Stimulated activated CD8-positive, alpha-beta memory T cell treated with anti-CD3 and anti-CD28 coated beads, Interleukin-12 subunit alpha, Interleukin-12 subunit beta, amount 100 ng/mL, for 1 hour (primary cell): ENCODE measurements at regions not wholly inside any gene's neighbourhood (a gene's known extent, or its start where the extent isn't known, plus 50 kb on each side); places are given as distances from the start of the nearest gene placed in this dataset.

Experiments used
- DNase-seq: peaks from one replicate; pipeline ENCODE4 v3.0.0-alpha.2; 2020; ENCODE audit warnings: low read depth

DNA sequence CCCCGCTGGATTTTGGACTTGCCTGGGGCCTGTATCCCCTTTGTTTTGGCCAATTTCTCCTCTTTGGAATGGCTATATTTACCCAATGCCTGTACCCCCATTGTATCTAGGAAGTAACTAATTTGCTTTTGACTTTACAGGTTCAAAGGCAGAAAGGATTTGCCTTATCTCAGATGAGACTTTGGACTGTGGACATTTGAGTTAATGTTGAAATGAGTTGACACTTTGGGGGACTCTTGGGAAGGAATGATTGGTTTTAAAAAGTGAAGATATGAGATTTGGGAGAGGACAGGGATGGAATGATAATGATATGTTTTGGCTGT lies 1220.3 kb upstream of the CITED2 start:
- DNase-seq, result no peak

DNA sequence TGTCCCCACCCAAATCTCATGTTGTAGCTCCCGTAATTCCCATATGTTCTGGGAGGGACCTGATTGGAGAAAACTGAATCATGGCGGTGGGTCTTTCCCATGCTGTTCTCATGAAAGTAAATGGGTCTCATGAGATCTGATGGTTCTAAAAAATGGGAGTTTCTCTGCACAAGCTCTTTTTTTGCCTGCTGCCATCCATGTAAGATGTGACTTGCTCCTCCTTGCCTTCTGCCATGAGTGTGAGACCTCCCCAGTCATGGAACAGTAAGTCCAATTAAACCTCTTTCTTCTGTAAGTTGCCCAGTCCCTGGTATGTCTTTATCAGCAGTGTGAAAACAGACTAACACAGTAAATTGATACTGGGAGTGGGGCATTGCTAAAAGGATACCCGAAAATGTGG lies 1218.4 kb upstream of the CITED2 start:
- DNase-seq, result no peak

DNA sequence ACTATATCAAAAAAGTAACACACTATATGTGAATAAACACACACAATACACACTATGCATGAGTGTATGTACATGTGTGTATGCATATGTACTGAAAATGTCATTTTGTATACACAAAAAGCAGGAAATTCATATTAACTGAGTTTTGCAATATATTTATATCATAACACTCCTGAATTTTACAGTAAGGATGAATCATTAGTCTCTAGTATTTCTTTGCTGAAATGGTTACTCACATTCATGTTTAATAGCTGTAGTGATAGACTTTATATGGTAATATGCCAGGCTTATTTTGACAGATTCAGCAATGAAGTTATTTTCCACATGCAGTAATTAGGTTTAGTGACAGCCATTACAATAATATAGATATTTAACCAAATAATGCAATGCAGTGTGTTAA lies 1216.2 kb upstream of the CITED2 start:
- DNase-seq, result no peak

DNA sequence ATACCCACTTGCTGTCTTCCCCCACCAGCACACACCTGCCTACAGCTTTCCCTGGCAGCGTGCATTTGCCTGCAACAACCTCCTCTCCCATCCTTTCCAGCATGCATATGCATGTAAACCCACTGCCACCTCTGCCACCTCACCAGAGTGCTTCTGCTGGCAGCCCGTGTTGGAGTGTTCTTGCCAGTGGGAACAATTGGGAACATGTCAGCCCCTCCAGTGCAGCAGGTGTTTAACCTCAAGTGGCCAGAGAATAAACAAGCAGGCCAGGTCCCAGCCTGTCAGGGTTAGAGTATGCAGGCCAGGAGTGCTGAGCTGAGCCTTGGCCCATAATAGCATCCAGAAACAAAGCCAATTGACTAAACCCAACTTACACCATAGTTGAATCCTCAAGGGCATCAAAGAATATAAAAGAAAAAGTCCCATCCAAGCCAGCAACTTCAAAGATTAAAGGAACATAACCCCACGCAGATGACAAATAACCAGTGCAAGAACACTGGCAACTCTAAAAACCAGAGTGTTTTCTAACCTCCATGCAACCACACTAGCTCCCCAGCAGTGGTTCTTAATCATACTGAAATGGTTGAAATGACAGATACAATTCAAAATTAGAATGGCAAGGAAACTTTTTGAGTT lies 1212.1 kb upstream of the CITED2 start:
- no peak for DNase-seq

DNA sequence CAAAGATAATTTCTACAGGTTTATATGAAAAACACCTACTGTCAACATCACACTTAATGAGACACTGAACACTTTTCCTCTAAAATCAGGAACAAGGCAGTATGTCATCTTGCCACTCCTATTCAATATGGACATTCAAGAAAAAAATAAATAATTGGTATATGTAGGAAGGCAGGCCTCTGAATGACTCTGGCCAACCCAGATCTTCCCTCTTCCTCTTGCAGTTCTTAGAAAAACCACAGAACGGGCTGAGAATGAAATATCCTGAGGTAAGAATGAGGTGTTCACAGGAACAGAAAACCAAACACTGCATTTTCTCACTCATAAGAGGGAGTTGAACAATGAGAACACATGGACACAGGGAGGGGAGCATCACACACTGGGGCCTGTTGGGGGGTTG lies 1207.2 kb upstream of the CITED2 start:
- no peak for DNase-seq

DNA sequence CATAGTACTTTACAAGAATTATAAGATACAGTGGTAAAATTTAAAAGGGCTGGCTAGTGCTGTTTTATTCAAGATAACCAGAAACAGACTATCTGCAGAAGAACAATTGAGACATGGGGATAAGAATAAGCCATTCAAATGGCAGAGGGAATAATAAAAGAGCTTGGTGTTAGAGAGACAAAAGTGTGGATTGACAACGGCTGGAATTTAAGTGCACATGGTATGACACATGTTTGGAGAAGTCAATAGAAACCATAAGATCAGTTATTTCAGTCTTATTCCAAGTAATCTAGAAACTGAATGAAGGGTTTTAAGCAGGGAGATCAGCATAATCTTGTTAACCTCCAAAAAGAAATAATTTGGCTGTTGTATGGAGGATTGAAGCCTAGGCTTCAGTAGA lies 1205.5 kb upstream of the CITED2 start:
- no peak for DNase-seq

DNA sequence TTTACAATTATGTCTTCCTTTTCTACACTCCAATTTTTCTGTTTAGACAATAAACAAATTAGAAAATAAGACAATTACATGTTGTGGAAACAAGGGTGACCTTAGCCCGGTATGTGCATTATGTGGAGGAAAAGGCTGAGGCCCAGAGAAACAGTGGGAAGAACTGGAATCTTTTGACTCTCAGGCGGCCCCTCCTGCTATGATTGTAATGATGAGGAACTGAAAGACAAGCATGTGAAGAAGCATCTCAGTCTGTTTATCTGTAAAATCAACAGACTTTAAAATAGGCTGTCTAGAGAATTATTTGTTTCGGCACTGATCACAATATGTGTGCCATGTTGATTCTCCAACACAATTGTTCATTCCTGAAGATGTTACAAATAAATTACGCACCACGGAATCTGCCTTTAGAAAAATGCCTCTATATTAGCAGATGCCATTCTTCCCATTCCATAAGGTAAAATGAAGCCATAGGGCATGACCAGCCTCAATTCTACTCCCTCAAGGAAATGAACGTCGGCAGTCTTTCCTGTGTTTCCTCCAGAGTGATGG lies 1201.6 kb upstream of the CITED2 start:
- DNase-seq, result no peak

DNA sequence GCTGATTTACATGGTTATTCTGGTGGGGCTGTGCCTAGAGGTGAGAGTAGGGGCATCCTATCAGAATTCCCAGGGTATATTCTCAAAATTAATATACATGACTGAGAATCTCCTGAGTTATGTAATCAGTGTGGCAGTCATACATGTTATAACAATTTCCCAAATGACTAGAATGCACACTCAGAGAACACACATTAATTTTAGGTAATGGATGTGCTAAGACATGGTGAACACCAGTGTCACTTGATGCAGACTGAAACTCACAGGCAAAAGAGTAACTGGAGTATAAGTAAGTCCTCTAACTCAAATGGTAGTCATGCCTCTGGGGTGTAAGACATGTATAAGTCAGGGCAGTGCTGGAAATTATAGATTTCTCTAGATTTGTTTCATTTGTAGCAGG lies 1198.4 kb upstream of the CITED2 start:
- no peak for DNase-seq

DNA sequence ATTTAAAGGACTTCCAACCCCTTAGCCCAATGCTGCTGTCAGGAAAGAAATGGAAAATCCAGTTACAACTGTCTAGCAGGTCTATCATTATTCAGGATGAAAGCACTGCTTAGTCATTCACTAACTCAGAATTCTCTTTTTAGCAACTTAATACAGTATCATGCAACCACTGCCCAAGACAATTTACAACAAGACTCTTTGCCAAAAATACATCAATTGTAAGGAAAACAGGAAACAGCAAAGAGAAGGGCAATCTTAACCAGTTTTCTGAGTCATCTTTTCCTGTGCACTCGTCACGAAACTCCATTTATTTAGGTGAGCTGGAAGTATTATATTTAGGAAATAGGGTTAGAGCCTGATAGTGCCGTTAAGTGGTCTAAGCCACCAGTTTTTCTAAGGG lies 1197.7 kb upstream of the CITED2 start:
- no peak for DNase-seq

DNA sequence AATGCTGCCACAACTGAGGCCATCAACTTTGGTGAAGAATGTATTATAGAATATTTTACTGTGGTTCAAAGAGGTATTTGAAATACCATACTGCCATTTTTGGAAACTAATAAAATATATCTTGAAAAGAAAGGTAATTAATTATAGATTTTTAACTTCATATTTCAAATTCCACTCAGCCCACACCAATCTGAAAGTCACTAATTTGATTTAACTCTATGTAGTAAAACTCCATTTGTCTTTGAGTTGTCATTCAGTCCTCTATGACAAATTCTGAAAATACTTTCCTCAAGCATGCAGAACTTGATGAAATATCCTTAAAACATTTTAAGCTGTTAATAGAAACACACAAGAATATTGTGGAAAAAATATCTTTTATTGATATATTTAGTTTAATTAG lies 1196.7 kb upstream of the CITED2 start:
- no peak for DNase-seq

DNA sequence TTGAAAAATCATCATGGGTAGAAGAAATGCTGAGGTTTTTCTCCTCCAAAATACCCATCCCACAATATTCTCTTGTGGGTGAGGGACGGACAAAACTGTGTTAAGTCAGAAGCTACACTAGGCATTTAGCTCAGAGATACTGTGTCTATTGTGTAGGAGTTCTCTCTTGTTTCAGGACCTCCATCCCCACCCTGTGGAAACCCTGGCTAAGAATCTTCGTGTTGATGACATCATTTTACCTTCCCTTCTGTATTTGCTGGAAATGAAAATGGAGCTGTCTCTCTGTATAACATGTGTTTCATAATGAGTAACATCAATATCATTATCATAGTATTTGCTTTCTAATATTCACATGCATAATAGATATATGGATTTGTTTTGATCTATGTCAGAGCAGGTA lies 1193.0 kb upstream of the CITED2 start:
- DNase-seq, result no peak

DNA sequence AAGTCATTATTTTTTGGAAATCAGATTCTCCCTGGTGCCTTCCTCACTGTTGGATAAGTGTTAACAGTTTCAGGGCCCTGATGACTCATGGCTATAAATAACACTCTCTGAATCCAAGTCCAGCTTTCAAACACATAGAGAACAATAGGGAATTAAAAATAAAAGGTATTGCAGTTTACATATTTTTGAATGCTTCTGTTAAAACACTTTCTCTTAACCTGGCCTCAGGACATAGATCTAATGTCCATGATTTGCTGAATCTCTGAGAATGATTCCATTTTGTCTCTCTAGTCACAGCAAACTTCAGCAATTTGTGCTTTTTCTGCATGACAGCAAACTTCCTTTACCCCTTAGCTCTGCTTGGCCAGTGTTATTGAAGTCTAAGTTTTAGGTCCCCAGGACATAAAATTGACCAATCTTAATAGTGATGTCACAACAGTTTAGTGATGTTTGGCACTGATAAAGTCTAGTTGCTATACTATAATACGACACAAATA lies 1192.4 kb upstream of the CITED2 start:
- DNase-seq, result no peak

DNA sequence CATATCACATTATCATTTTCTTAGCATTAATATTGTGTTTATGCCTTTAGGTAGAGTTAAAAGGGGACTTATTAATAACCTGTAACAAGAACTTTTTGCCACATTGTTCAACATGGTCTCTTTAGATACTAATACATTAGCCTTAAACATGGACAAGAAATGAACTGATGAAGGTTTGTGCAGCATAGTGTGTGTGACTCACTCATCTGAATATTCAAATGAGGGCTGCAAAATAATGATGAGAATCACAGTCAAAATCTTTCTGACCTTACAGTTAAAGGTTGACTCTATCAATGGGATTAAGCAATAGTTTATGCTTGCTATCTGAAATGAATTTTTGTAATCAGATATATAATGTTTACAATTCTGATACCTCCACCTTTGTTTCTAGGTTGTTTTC lies 1189.3 kb upstream of the CITED2 start:
- no peak for DNase-seq

DNA sequence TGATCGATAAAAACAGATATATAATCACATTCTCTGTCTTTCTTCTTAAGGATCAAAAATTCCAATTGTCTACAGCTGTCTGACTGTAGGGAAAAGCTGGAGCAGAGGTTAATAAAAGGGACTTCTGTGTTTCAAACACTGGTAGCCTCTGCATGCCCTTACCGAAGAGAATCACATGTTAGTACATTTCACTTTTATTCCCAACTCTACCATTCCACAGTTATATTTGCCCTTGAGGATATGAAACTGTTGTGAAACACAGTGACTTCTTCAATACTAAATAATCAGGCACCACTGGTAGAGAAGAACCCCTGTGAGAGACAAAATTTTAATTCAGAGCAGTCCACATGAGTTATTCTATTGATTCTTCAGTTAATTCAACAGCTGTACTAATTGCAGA lies 1187.3 kb upstream of the CITED2 start:
- DNase-seq, result no peak

DNA sequence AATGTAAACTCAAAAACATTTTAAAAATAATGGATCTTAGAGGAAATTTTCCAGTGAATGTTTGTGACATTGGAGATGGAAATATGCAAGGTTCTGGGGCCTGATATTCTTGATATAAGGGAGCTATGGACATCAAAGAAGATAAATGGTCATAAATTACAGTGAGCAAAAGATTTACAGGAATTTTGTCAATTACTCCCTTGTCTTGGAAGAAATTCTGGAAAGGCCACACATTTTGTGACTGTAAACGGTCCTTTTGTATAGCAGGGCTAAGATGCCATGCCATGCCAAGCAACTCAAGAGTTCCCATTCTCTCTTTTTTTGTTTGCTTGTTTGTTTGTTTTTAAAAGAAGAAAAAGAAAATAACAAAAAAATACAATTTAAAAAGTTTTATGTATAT lies 1186.2 kb upstream of the CITED2 start:
- DNase-seq, result no peak

DNA sequence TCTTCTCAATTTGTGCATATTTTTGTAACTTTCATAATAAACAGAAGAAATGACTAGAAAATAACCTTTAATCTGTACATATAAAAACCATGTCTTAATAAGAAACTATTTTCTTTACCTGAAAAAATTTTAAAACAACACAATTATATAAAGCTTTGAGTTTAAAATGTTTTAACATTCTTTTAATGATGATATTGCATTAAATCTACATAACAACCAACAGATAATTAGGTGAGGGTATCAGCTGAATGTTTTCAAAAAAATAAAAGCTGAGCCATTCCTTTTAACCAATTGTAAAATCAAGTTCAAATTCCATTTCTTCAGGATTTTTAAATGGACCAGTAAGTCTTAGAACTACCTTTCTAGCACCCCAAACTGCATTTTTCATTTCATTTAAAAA lies 1185.0 kb upstream of the CITED2 start:
- DNase-seq, result no peak

DNA sequence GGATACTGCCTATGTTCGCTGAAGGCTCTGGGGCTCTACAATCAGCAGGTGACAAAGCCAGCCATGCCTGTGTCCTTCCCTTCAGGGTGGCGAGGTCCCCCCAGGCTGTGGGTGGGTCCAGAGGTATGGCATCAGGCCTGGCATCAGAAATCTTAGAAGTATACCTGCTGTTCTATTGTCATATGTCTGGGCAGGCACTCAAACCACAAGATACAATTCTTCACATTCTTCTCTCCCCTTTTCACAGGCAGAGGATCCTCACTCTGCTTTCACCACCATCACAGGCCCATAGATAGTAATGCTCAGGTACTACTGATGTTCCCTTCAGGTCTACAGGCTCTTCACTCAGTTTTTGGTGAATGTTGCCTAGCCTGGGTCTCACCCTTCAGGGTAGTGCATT lies 1180.0 kb upstream of the CITED2 start:
- no peak for DNase-seq

DNA sequence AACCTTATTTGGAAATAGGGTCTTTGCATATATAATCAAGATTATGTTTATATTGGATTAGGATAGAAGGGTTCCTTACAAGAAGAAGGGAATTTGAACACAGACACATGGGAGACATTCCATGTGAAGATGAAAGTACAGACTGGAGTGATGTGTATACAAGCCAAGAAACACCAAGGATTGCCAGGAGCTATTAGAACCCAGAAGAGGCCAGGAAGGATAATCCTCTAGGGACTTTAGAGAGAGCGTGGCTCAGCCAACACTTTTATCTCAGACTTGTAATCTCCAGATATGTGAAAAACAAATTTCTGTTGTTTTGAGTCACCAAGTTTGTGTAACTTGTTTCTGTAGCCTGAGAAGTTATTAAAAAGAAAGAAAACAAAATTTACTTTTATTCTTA lies 1173.9 kb upstream of the CITED2 start:
- DNase-seq, result no peak

DNA sequence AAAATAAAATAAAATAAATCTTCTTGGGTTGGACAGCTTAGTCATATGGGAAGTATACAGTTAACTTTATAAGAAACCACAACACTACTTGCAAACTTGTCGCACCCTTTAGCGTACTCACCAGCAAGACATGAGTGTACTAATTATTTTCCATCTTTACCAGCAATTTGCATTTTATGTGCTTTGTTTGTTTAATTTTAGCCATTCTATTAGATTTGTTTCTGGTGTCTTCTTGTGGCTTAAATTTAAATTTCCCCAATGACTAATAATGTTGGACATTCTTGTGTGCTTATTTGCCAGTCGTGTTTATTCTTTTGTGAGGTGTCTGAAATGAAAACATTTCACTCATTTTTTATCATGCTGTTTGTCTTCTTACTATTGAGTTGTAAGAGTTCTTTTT lies 1172.2 kb upstream of the CITED2 start:
- no peak for DNase-seq

DNA sequence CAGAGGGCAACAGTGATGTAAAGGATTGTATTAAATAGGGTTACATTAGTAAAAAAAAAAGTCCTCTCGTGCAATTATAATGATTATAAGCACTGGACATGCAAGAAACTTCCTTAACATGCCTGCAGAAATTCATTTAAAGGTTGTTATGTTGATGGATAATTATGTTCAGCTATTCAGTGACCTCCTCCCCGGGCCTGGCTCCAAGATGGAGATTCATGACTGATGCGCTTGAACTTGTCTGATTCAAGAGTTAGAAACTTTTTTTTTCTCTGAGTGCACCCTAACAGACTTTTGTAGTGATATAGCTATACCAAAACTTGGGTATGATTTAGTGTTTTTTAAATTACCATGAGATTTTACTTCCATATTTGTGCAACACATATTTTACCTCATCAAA lies 1170.0 kb upstream of the CITED2 start:
- no peak for DNase-seq

DNA sequence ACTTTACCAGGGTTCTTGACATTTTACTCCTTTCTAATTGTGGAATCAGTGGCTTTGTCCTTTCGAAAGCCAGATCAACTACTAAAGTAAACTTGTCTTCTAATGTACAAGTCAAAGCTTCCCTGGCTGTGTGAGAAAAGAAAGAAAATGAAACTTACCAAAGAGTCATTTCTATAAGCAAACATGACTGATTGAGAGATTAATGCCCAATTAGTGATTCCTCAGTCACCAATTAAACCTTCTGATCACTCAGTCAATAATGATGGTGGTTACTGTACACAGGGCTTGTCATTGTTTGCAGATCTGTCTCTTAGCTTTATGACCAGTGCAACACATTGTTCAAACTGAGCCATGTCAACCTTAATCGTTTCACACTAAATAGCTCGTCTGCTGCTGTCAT lies 1168.4 kb upstream of the CITED2 start:
- DNase-seq, result no peak

DNA sequence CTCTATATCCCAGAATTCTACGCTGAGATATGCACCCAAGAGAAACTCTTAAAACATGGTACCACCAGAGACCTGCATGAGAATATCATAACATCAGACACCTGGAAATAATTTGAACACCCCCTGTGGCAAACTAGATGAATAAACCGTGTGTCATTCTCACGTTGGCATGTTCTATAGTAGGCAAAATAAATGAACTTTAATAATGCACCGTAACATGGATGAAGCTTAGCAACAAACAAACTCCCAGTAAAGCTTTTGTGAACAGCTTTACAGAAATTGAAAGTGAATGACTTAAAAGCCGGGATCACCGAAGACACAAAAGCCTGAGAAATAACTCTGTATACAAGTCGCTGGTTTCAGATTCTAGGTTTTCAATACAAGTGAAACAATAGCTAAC lies 1166.8 kb upstream of the CITED2 start:
- no peak for DNase-seq

DNA sequence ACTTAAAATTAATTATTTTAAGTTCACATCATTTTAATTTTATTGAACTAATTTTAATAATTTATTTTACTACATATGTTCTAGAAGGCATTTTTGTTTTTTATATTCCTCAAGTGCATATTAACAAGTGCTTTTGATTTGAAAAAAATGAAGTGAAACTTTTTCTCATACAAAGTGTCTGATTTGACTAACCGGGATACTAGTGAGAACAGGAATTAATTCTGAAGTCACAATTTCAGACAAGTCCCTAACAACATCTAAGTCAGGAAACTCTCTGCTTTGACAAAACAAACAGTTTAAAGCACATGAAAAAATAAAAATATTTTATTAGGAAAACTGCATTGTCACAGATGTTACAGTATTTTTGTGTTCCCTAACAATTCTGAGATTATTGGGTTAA lies 1166.3 kb upstream of the CITED2 start:
- no peak for DNase-seq

DNA sequence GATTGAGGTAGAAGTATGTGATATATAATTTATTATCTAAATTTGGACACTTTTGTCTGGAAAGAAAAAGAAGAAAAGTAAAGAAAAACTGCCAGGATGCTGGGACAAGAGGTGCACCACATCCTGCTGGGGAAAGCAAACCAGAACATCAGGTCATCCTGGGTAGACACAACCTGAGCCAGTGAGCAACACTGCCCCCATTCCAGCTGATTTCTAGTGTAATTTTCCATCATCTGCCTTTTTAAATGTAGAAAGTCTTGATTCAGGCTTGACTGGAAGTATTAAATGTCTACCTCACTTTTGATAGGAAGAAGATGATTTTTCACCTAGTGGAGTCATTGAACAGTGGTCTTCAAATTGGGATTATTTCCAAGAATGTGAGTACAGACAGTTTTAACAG lies 1164.5 kb upstream of the CITED2 start:
- DNase-seq, result no peak
